CD14-positive monocyte (primary cell): ENCODE measurements at regions not wholly inside any gene's neighbourhood (a gene's known extent, or its start where the extent isn't known, plus 50 kb on each side); places are given as distances from the start of the nearest gene placed in this dataset.

Experiments used
- DNase-seq, 3 donors: peaks; one replicate each; pipeline ENCODE4 v3.0.0-alpha.2; 2011 to 2022
- H2AFZ ChIP-seq: 2 replicates; pipeline ENCODE4 v1.6.0; 2012; ENCODE audit warnings: mild to moderate bottlenecking, low read depth, low read length, inconsistent platforms; ENCODE audit not compliant: insufficient read depth, poor library complexity, severe bottlenecking
- H3K27ac ChIP-seq, 2 donors: 1 replicate in 1 of 2; 2 replicates in 1 of 2; pipeline ENCODE4 v1.5.1; 2012 to 2013; ENCODE audit warnings: low read length in 2 of 2, control low read depth in 1 of 2, inconsistent platforms in 1 of 2, low read depth in 1 of 2, mild to moderate bottlenecking in 1 of 2
- H3K27me3 ChIP-seq, 2 donors: one replicate each; pipeline versions ENCODE4 v1.6.0 to v1.6.1; 2011 to 2013; ENCODE audit warnings: low read length in 2 of 2; ENCODE audit not compliant: control insufficient read depth in 2 of 2, insufficient read depth in 2 of 2
- H3K36me3 ChIP-seq, 2 donors: replicated peaks in 1 of 2; 1 replicate in 1 of 2; 2 replicates in 1 of 2; pipeline versions ENCODE4 v1.5.1 to v1.6.1; 2012 to 2013; ENCODE audit warnings: low read length in 2 of 2, control low read depth in 1 of 2, inconsistent platforms in 1 of 2, mild to moderate bottlenecking in 1 of 2; ENCODE audit not compliant: insufficient read depth in 2 of 2, control insufficient read depth in 1 of 2
- H3K4me1 ChIP-seq, 2 donors: 1 replicate in 1 of 2; 2 replicates in 1 of 2; pipeline versions ENCODE4 v1.5.1 to v1.6.1; 2012 to 2013; ENCODE audit warnings: low read length in 2 of 2, control low read depth in 1 of 2, inconsistent platforms in 1 of 2, mild to moderate bottlenecking in 1 of 2, moderate library complexity in 1 of 2; ENCODE audit not compliant: insufficient read depth in 2 of 2, control insufficient read depth in 1 of 2
- H3K4me2 ChIP-seq: replicated peaks from 2 replicates; pipeline ENCODE3; 2012; ENCODE audit warnings: low read length, moderate library complexity, mild to moderate bottlenecking; ENCODE audit not compliant: poor library complexity, severe bottlenecking; ENCODE audit errors: extremely low read depth
- H3K4me3 ChIP-seq, 3 experiments: fragments of 200-600 bp in 1 of 3; sonication (generic) in 1 of 3; replicated peaks in 1 of 3; 1 replicate in 2 of 3; 2 replicates in 1 of 3; pipeline ENCODE4 v1.5.1; 2011 to 2013; ENCODE audit warnings: low read length in 3 of 3, mild to moderate bottlenecking in 3 of 3, control low read depth in 2 of 3, low read depth in 2 of 3, inconsistent platforms in 1 of 3, moderate library complexity in 1 of 3
- H3K79me2 ChIP-seq: 2 replicates; pipeline ENCODE4 v1.6.0; 2012; ENCODE audit warnings: mild to moderate bottlenecking, control low read depth, inconsistent platforms, low read length, moderate library complexity; ENCODE audit not compliant: insufficient read depth
- H3K9ac ChIP-seq: 2 replicates; pipeline ENCODE4 v1.6.0; 2017; ENCODE audit warnings: low read length, mild to moderate bottlenecking; ENCODE audit not compliant: insufficient read depth, poor library complexity, severe bottlenecking
- H3K9me3 ChIP-seq, 2 donors: replicated peaks in 1 of 2; 1 replicate in 1 of 2; 2 replicates in 1 of 2; pipeline versions ENCODE4 v1.5.1 to v1.6.1; 2012 to 2013; ENCODE audit warnings: low read length in 2 of 2, control low read depth in 1 of 2; ENCODE audit not compliant: control insufficient read depth in 1 of 2, insufficient read depth in 1 of 2
- H4K20me1 ChIP-seq: 2 replicates; pipeline ENCODE4 v1.6.0; 2012; ENCODE audit warnings: mild to moderate bottlenecking, low read length, control low read depth, moderate library complexity; ENCODE audit not compliant: insufficient read depth
- H3K27ac Mint-ChIP-seq, 7 donors: one replicate each; pipeline ENCODE4 v1.8.0; 2020; ENCODE audit warnings: mild to moderate bottlenecking in 7 of 7, mixed read lengths in 7 of 7, moderate library complexity in 6 of 7, inconsistent platforms in 2 of 7
- H3K27me3 Mint-ChIP-seq, 3 donors: one replicate each; pipeline ENCODE4 v1.8.0; 2021 to 2022; ENCODE audit warnings: low read depth in 3 of 3, mild to moderate bottlenecking in 3 of 3, mixed read lengths in 3 of 3, moderate library complexity in 3 of 3, inconsistent platforms in 1 of 3
- H3K36me3 Mint-ChIP-seq, 2 donors: one replicate each; pipeline ENCODE4 v1.8.0; 2020; ENCODE audit warnings: mixed read lengths in 2 of 2, inconsistent platforms in 1 of 2, mild to moderate bottlenecking in 1 of 2
- H3K4me1 Mint-ChIP-seq: one replicate; pipeline ENCODE4 v1.8.0; 2020; ENCODE audit warnings: mild to moderate bottlenecking, mixed read lengths
- H3K4me3 Mint-ChIP-seq, 2 donors: one replicate each; pipeline ENCODE4 v1.8.0; 2020; ENCODE audit warnings: mild to moderate bottlenecking in 2 of 2, mixed read lengths in 2 of 2, moderate library complexity in 1 of 2
- H3K9me3 Mint-ChIP-seq, 7 donors: one replicate each; pipeline ENCODE4 v1.8.0; 2020 to 2022; ENCODE audit warnings: mixed read lengths in 7 of 7, mild to moderate bottlenecking in 6 of 7, moderate library complexity in 6 of 7, inconsistent platforms in 2 of 7
- CTCF ChIP-seq: fragments of 200-600 bp; IDR thresholded peaks from one replicate; pipeline ENCODE4 v1.8.0; 2022; ENCODE audit warnings: antibody characterized with exemption, mild to moderate bottlenecking
- WGBS: methylation state at CpG from one replicate; pipeline ENCODE4 v1.1.5; 2013; ENCODE audit warnings: missing lambda C conversion rate; ENCODE audit not compliant: insufficient coverage; 5-methylcytosine and 5-hydroxymethylcytosine counted together
- intact Hi-C, 2 donors: fragments of 100-400 bp; cut with micrococcal nuclease; formaldehyde crosslinking; loops; one replicate each; pipeline versions ENCODE4 v1.15.0 to v1.15.1; 2023

- Mint-ChIP-seq H3K4me1 (no peaks in the 10 kb centered on the region), H3K4me3 (no peak overlapping the region), H3K27ac (no peak overlapping the region), H3K36me3 (no peaks in the 10 kb centered on the region), H3K27me3 (no peaks in the 10 kb centered on the region), H3K9me3 (no peaks in the 10 kb centered on the region)
- Histone ChIP-seq H3K27ac (no peak overlapping the region), H3K27me3 (no peaks in the 10 kb centered on the region), H4K20me1 (no peaks in the 10 kb centered on the region), H3K4me3 (no peak overlapping the region), H3K9me3 (no peaks in the 10 kb centered on the region), H2AFZ (no peak overlapping the region), H3K36me3 (no peaks in the 10 kb centered on the region), H3K4me2 (no peak overlapping the region), H3K4me1 (no peaks in the 10 kb centered on the region), H3K79me2 (no peaks in the 10 kb centered on the region), H3K9ac (no peak overlapping the region)
- no peak for TF ChIP-seq CTCF
- no peak for DNase-seq
- 98% methylated on average over 4 of the region's 4 CpGs for WGBS
- intact Hi-C loops: no loop called here
Observed at GRCh38 chr5:104241046-104241445, 678.5 kb upstream of the NUDT12 start.

- no peaks in the 10 kb centered on the region for H3K9me3 Mint-ChIP-seq
- H3K9ac ChIP-seq: no peak overlapping the region
- 100% methylated on average over 1 of the region's 5 CpGs for WGBS
Observed at GRCh38 chr5:104237586-104237985, 675.0 kb upstream of the NUDT12 start.

More at GRCh38 chr5:104237586-104237985, 675.0 kb upstream of the NUDT12 start:
- Mint-ChIP-seq H3K27ac (no peak overlapping the region), H3K36me3 (no peaks in the 10 kb centered on the region), H3K27me3 (no peaks in the 10 kb centered on the region), H3K4me3 (no peak overlapping the region), H3K4me1 (no peaks in the 10 kb centered on the region)
- no peaks in the 10 kb centered on the region for H4K20me1 ChIP-seq
- no peak overlapping the region for H3K4me2 ChIP-seq
- TF ChIP-seq CTCF: no peak
- no peaks in the 10 kb centered on the region for H3K36me3 ChIP-seq
- no peak overlapping the region for H2AFZ ChIP-seq
- no peak overlapping the region for H3K4me3 ChIP-seq
- DNase-seq: no peak
- H3K27ac ChIP-seq: no peak overlapping the region
- H3K27me3 ChIP-seq: no peaks in the 10 kb centered on the region
- intact Hi-C loops: no loop called here
- H3K9me3 ChIP-seq: no peaks in the 10 kb centered on the region
- no peaks in the 10 kb centered on the region for H3K4me1 ChIP-seq
- no peaks in the 10 kb centered on the region for H3K79me2 ChIP-seq
